ENCODE measurements at regions not wholly inside any gene's neighbourhood (a gene's known extent, or its start where the extent isn't known, plus 50 kb on each side); places are given as distances from the start of the nearest gene placed in this dataset.

DNA sequence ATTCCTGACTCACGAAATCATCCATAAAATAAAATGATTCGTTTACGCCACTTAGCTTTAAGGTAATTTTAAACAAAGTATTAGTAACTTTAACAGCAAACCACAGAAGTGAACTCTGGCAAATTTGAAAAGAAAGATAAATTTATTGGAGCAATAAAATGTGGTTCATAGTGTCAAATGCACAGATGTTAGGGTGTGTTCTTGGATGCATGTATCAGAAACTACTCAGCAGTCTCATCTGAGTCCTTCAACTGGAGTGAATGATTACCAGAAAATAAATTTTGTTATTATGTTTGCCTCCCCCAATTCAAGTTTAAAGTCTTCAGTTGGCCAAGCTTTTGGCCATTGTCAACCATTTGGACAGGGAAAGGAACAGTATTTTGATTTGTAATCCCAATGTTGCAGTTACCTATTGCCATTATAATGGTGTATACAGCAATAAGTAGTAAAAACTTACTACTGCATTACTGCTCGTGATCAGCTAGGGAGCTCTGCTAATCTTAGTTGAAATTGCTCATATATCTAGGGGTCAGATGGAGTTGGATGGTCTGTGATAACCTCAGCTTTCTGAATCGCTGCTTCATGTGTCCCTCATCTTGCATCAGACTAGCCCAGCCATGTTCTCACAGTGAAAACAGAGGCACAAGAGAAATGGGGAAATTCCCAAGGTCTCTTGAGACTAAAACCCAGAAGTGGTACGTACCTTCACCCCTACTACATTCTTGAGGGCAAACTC lies 254.6 kb upstream of the KCNIP4 start:
- POLR2A ChIA-PET, result no interaction called here
- DNase-seq, result no peak
- Histone ChIP-seq H3K9me3 (no peaks in the 10 kb centered on the region), H3K27ac (ENCODE audit: low read depth in 2 of 2, low read length in 1 of 2) (no peak overlapping the region), H3K9me2 (no peaks in the 10 kb centered on the region), H3K4me3 (ENCODE audit: low read depth in 2 of 2, low read length in 1 of 2) (no peak overlapping the region), H3K4me2 (no peak overlapping the region), H4K20me1 (ENCODE audit: insufficient read depth) (no peaks in the 10 kb centered on the region), H3F3A (replicated peaks; ENCODE audit: insufficient read depth) (no peaks in the 10 kb centered on the region), H3K36me3 (replicated peaks in 1 of 2; ENCODE audit: control insufficient read depth in 1 of 2, insufficient read depth in 2 of 2, low read length in 1 of 2) (no peaks in the 10 kb centered on the region), H2AFZ (ENCODE audit: low read depth) (no peak overlapping the region), H3K27me3 (ENCODE audit: insufficient read depth) (no peaks in the 10 kb centered on the region), H3K4me1 (ENCODE audit: control insufficient read depth in 1 of 2, insufficient read depth in 2 of 2, low read depth in 1 of 2, low read length in 1 of 2) (no peaks in the 10 kb centered on the region), H3K9ac (no peak overlapping the region), H3K79me2 (ENCODE audit: insufficient read depth) (no peaks in the 10 kb centered on the region)
- CTCF ChIA-PET, result interaction anchor here (0.6 kb wide), 1 partner anchor 772 kb away, joined by 3 read pairs; no protein-coding TSS in a partner anchor
- WGBS (ENCODE audit: low lambda C conversion rate), result 42% methylated on average over 6 of the region's 6 CpGs
- TF ChIP-seq, protein P1, sequence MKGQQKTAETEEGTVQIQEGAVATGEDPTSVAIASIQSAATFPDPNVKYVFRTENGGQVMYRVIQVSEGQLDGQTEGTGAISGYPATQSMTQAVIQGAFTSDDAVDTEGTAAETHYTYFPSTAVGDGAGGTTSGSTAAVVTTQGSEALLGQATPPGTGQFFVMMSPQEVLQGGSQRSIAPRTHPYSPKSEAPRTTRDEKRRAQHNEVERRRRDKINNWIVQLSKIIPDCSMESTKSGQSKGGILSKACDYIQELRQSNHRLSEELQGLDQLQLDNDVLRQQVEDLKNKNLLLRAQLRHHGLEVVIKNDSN (IDR thresholded peaks at IDR 0.05; ENCODE audit: borderline replicate concordance, low read depth), result no peak
- no peak for TF ChIP-seq YY1 (IDR thresholded peaks at IDR 0.05; ENCODE audit: low read depth)
- TF ChIP-seq, protein P2, sequence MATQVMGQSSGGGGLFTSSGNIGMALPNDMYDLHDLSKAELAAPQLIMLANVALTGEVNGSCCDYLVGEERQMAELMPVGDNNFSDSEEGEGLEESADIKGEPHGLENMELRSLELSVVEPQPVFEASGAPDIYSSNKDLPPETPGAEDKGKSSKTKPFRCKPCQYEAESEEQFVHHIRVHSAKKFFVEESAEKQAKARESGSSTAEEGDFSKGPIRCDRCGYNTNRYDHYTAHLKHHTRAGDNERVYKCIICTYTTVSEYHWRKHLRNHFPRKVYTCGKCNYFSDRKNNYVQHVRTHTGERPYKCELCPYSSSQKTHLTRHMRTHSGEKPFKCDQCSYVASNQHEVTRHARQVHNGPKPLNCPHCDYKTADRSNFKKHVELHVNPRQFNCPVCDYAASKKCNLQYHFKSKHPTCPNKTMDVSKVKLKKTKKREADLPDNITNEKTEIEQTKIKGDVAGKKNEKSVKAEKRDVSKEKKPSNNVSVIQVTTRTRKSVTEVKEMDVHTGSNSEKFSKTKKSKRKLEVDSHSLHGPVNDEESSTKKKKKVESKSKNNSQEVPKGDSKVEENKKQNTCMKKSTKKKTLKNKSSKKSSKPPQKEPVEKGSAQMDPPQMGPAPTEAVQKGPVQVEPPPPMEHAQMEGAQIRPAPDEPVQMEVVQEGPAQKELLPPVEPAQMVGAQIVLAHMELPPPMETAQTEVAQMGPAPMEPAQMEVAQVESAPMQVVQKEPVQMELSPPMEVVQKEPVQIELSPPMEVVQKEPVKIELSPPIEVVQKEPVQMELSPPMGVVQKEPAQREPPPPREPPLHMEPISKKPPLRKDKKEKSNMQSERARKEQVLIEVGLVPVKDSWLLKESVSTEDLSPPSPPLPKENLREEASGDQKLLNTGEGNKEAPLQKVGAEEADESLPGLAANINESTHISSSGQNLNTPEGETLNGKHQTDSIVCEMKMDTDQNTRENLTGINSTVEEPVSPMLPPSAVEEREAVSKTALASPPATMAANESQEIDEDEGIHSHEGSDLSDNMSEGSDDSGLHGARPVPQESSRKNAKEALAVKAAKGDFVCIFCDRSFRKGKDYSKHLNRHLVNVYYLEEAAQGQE (IDR thresholded peaks at IDR 0.05; ENCODE audit: low read depth, low read length), result no peak
- TF ChIP-seq NFIC (IDR thresholded peaks at IDR 0.05; ENCODE audit: borderline replicate concordance), result no peak

- WGBS (ENCODE audit: low lambda C conversion rate), result 19% methylated on average over 4 of the region's 4 CpGs
- DNase-seq, result no peak
- no peaks in the 10 kb centered on the region for H3K9me3 ChIP-seq
- H4K20me1 ChIP-seq (ENCODE audit: insufficient read depth), result no peaks in the 10 kb centered on the region
- ChIA-PET CTCF (interaction anchor here (0.6 kb wide), 1 partner anchor 771 kb away, joined by 3 read pairs; no protein-coding TSS in a partner anchor), POLR2A (no interaction called here)
- H3K27me3 ChIP-seq (ENCODE audit: insufficient read depth), result no peaks in the 10 kb centered on the region
- no peaks in the 10 kb centered on the region for H3K36me3 ChIP-seq (replicated peaks in 1 of 2; ENCODE audit: control insufficient read depth in 1 of 2, insufficient read depth in 2 of 2, low read length in 1 of 2)
- no peaks in the 10 kb centered on the region for H3K4me1 ChIP-seq (ENCODE audit: control insufficient read depth in 1 of 2, insufficient read depth in 2 of 2, low read depth in 1 of 2, low read length in 1 of 2)
- no peak overlapping the region for H3K4me2 ChIP-seq
- H3K9ac ChIP-seq, result no peak overlapping the region
- no peak overlapping the region for H3K4me3 ChIP-seq (ENCODE audit: low read depth in 2 of 2, low read length in 1 of 2)
- H3K79me2 ChIP-seq (ENCODE audit: insufficient read depth), result no peaks in the 10 kb centered on the region
- no peaks in the 10 kb centered on the region for H3K9me2 ChIP-seq
- no peak overlapping the region for H2AFZ ChIP-seq (ENCODE audit: low read depth)
- H3K27ac ChIP-seq (ENCODE audit: low read depth in 2 of 2, low read length in 1 of 2), result no peak overlapping the region
- H3F3A ChIP-seq (replicated peaks; ENCODE audit: insufficient read depth), result no peaks in the 10 kb centered on the region
- TF ChIP-seq JUND (IDR thresholded peaks at IDR 0.05) (no peak), FOSL2 (IDR thresholded peaks at IDR 0.05; ENCODE audit: borderline replicate concordance, low read depth) (no peak), RXRA (IDR thresholded peaks at IDR 0.05; ENCODE audit: borderline replicate concordance, low read depth) (no peak), GATA2 (CRISPR knock-in tag; IDR thresholded peaks at IDR 0.05) (no peak), RCOR1 (IDR thresholded peaks at IDR 0.05; ENCODE audit: low read length) (no peak), IRF3 (IDR thresholded peaks at IDR 0.05; ENCODE audit: low read depth, low read length) (no peak), SMC3 (IDR thresholded peaks at IDR 0.05; ENCODE audit: low read depth, low read length) (no peak)
- TF ChIP-seq, protein P1 (IDR thresholded peaks at IDR 0.05; ENCODE audit: borderline replicate concordance, low read depth), result no peak
- TF ChIP-seq, protein P2 (IDR thresholded peaks at IDR 0.05; ENCODE audit: low read depth, low read length), result no peak
Observed at GRCh38 chr4:22202246-22202974, 253.8 kb upstream of the KCNIP4 start.
